OCI-LY7 (cell line): ENCODE measurements at regions not wholly inside any gene's neighbourhood (a gene's known extent, or its start where the extent isn't known, plus 50 kb on each side); places are given as distances from the start of the nearest gene placed in this dataset.

Source experiments
- CTCF ChIP-seq: fragments of 200-600 bp; sonication (generic); conservative IDR thresholded peaks from 2 replicates; pipeline ENCODE4 v1.5.1; 2014; ENCODE audit warnings: mild to moderate bottlenecking, antibody characterized with exemption, low read length, moderate library complexity, mixed read lengths
- EZH2phosphoT487 ChIP-seq: fragments of 200-600 bp; sonication (generic); IDR thresholded peaks from 2 replicates; pipeline ENCODE4 v1.6.1; 2018; ENCODE audit warnings: low read depth, borderline replicate concordance, mild to moderate bottlenecking, mixed run types, antibody characterized with exemption, low read length, moderate library complexity, mixed read lengths

- TF ChIP-seq CTCF = no peak
- TF ChIP-seq EZH2phosphoT487 = no peak
Measured at GRCh38 chr6:19463250-19463649, 373.9 kb upstream of the ID4 start.
